CD8-positive, alpha-beta memory T cell (primary cell): ENCODE measurements at regions not wholly inside any gene's neighbourhood (a gene's known extent, or its start where the extent isn't known, plus 50 kb on each side); places are given as distances from the start of the nearest gene placed in this dataset.

Experiments
- CTCF ChIA-PET: fragments of 350-600 bp; sonication (Branson Sonifier 250); formaldehyde crosslinking; loops from one replicate; lab custom pipeline; 2021; ENCODE audit warnings: antibody characterized with exemption; lab: Charles Lee
- POLR2A ChIA-PET: fragments of 350-600 bp; sonication (Branson Sonifier 250); formaldehyde crosslinking; loops from one replicate; lab custom pipeline; 2021; ENCODE audit warnings: antibody characterized with exemption; lab: Charles Lee
- DNase-seq, 5 donors: peaks; one replicate each; pipeline versions ENCODE4 v3.0.0 to v3.0.0-alpha.2; 2020 to 2022; ENCODE audit warnings: mixed read lengths in 1 of 5
- H3K27ac ChIP-seq: one replicate; pipeline ENCODE4 v1.7.0; 2013; ENCODE audit warnings: low read depth, mild to moderate bottlenecking, low read length, moderate library complexity
- H3K27me3 ChIP-seq: 2 replicates; pipeline ENCODE4 v1.7.0; 2013; ENCODE audit warnings: low read length, mild to moderate bottlenecking; ENCODE audit not compliant: insufficient read depth, poor library complexity, severe bottlenecking
- H3K36me3 ChIP-seq: 2 replicates; pipeline ENCODE4 v1.7.0; 2013; ENCODE audit warnings: mild to moderate bottlenecking, low read length, moderate library complexity; ENCODE audit not compliant: insufficient read depth
- H3K4me1 ChIP-seq: 2 replicates; pipeline ENCODE4 v1.7.0; 2013; ENCODE audit warnings: mild to moderate bottlenecking, low read length, moderate library complexity; ENCODE audit not compliant: insufficient read depth
- H3K4me3 ChIP-seq: 2 replicates; pipeline ENCODE4 v1.7.0; 2013; ENCODE audit warnings: mild to moderate bottlenecking, low read length
- H3K9me3 ChIP-seq: 2 replicates; pipeline ENCODE4 v1.7.0; 2013; ENCODE audit warnings: mild to moderate bottlenecking, low read length
- H3K27ac Mint-ChIP-seq, 8 donors: one replicate each; pipeline ENCODE4 v1.8.0; 2020 to 2021; ENCODE audit warnings: mixed read lengths in 8 of 8, mild to moderate bottlenecking in 6 of 8, inconsistent platforms in 3 of 8, moderate library complexity in 3 of 8
- H3K27me3 Mint-ChIP-seq, 2 donors: one replicate each; pipeline ENCODE4 v1.8.0; 2020 to 2021; ENCODE audit warnings: mixed read lengths in 2 of 2, mild to moderate bottlenecking in 1 of 2, moderate library complexity in 1 of 2
- H3K36me3 Mint-ChIP-seq, 3 donors: one replicate each; pipeline ENCODE4 v1.8.0; 2020 to 2021; ENCODE audit warnings: mixed read lengths in 3 of 3, inconsistent platforms in 1 of 3, mild to moderate bottlenecking in 1 of 3
- H3K4me1 Mint-ChIP-seq, 3 donors: one replicate each; pipeline ENCODE4 v1.8.0; 2020 to 2021; ENCODE audit warnings: mixed read lengths in 3 of 3, inconsistent platforms in 1 of 3, mild to moderate bottlenecking in 1 of 3
- H3K4me3 Mint-ChIP-seq, 7 donors: one replicate each; pipeline ENCODE4 v1.8.0; 2020 to 2021; ENCODE audit warnings: mixed read lengths in 7 of 7, mild to moderate bottlenecking in 6 of 7, moderate library complexity in 4 of 7, inconsistent platforms in 2 of 7
- H3K9me3 Mint-ChIP-seq, 5 donors: one replicate each; pipeline ENCODE4 v1.8.0; 2020 to 2022; ENCODE audit warnings: mixed read lengths in 5 of 5, mild to moderate bottlenecking in 3 of 5, moderate library complexity in 2 of 5, inconsistent platforms in 1 of 5

DNA sequence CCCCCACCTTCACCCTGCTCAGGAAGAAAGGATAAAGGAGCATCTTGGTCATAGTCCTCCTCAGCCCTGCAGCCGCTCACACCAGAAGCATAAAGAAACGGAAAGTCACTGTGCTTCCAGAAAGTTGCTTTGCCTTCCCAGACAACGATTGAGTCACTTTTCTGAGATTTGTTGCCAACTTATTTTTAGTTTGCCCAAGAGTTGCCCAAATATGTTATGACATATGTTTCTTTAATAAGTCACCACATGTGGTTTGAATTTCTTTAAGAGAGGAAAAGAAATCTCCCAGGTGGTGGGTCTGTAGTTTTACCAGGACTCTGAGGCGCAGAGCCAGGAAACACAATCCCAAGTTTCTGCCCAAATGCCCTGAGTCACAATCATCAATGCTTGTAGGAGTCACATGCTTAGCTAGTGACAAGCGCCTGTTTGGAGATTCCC is 63.4 kb upstream of the LRCH1 start:
- Histone ChIP-seq H3K27me3 (no peaks in the 10 kb centered on the region), H3K27ac (no peak overlapping the region), H3K9me3 (peaks cover 6% of the 10 kb centered on the region), H3K4me1 (no peaks in the 10 kb centered on the region), H3K4me3 (no peak overlapping the region), H3K36me3 (no peaks in the 10 kb centered on the region)
- Mint-ChIP-seq H3K36me3 (peaks cover 0 to 6% (median 0%) of the 10 kb centered on the region in 3 donors), H3K4me3 (no peak overlapping the region), H3K27ac (no peak overlapping the region), H3K9me3 (peaks cover 6 to 19% (median 15%) of the 10 kb centered on the region in 5 donors), H3K27me3 (peaks cover 12 to 15% of the 10 kb centered on the region in 2 donors), H3K4me1 (no peaks in the 10 kb centered on the region)
- ChIA-PET POLR2A (no interaction called here), CTCF (interaction anchor here (1.7 kb wide), 1 partner anchor 231 kb away, joined by 6 read pairs; no protein-coding TSS in a partner anchor)
- DNase-seq, result no peak

DNA sequence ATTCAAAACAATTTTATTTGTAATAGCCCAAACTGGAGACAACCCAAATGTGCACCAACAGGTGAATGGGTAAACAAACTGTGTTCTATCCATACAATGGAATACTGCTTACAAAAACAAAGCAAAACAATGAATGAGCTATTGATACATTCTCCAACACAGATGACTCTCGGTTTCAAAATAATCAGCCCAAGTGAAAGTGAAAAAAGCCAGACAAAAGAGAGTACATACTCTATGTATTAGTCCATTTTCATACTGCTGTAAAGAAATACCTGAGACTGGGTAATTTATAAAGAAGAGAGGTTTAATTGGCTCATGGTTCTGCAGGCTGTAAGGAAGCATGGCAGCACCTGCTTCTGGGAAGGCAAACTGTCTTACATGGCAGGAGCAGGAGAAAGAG is 65.2 kb upstream of the LRCH1 start:
- Mint-ChIP-seq H3K27me3 (peaks cover 14 to 15% of the 10 kb centered on the region in 2 donors), H3K4me1 (no peaks in the 10 kb centered on the region), H3K27ac (no peak overlapping the region), H3K4me3 (no peak overlapping the region), H3K9me3 (peaks cover 12 to 34% (median 28%) of the 10 kb centered on the region in 5 donors), H3K36me3 (peaks cover 0 to 9% (median 0%) of the 10 kb centered on the region in 3 donors)
- ChIA-PET CTCF (no interaction called here), POLR2A (no interaction called here)
- Histone ChIP-seq H3K27ac (no peak overlapping the region), H3K4me1 (no peaks in the 10 kb centered on the region), H3K36me3 (no peaks in the 10 kb centered on the region), H3K9me3 (peaks cover 20% of the 10 kb centered on the region), H3K4me3 (no peak overlapping the region), H3K27me3 (no peaks in the 10 kb centered on the region)
- no peak for DNase-seq

DNA sequence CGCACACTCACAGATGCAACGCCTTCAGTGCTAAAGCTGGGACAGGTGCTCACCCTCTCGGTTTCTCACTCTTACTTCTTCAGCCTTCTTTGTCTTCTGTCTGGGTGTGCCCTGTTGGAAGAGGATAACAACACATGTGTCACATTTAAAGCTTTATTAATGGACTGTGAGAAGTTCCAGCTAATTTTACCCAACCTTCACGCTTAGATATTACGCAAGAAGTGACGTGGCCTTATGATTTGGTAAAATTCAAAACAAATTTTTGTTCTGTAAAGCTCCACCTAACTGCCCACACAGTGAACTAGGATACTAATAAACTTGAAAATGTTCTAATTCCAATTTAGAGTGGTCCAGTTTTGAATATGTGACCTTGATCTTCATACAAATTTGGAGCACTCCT is 66.7 kb upstream of the LRCH1 start:
- H3K4me1 Mint-ChIP-seq, result no peaks in the 10 kb centered on the region

DNA sequence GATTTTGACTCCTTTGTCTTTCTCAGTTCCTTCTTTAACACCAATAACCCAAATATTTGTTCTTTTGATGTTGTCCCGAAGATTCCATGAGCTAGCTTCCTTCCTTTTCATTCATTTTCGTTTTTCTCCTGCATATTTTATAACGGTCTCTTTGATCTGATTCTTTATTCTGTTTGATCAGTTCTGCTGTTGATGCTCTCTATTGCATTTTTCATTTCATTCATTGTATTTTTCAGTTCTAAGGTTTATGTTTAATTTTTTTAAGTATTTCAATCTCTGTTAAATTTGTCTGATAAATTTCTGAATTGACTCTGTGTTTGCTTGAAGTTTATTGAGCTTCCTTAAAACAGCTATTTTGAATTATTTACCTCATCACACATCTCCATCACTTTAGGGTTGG is 68.4 kb upstream of the LRCH1 start:
- Histone ChIP-seq H3K4me1 (no peaks in the 10 kb centered on the region), H3K4me3 (no peak overlapping the region), H3K9me3 (peaks cover 20% of the 10 kb centered on the region), H3K36me3 (no peaks in the 10 kb centered on the region), H3K27me3 (no peaks in the 10 kb centered on the region), H3K27ac (no peak overlapping the region)
- ChIA-PET POLR2A (no interaction called here), CTCF (no interaction called here)
- Mint-ChIP-seq H3K9me3 (peaks cover 12 to 39% (median 29%) of the 10 kb centered on the region in 5 donors), H3K4me3 (no peak overlapping the region), H3K27me3 (peaks cover 8 to 16% of the 10 kb centered on the region in 2 donors), H3K36me3 (peaks cover 0 to 9% (median 0%) of the 10 kb centered on the region in 3 donors), H3K27ac (no peak overlapping the region), H3K4me1 (no peaks in the 10 kb centered on the region)
- DNase-seq, result no peak

More for the DNA sequence above, 66.7 kb upstream of the LRCH1 start:
- no peak overlapping the region for H3K4me3 Mint-ChIP-seq
- Histone ChIP-seq H3K4me1 (no peaks in the 10 kb centered on the region), H3K36me3 (no peaks in the 10 kb centered on the region), H3K9me3 (peaks cover 20% of the 10 kb centered on the region), H3K27ac (no peak overlapping the region), H3K27me3 (no peaks in the 10 kb centered on the region), H3K4me3 (no peak overlapping the region)
- ChIA-PET CTCF (no interaction called here), POLR2A (no interaction called here)
- H3K9me3 Mint-ChIP-seq, result peaks cover 12 to 39% (median 29%) of the 10 kb centered on the region in 5 donors
- peaks cover 0 to 9% (median 0%) of the 10 kb centered on the region in 3 donors for H3K36me3 Mint-ChIP-seq
- no peak overlapping the region for H3K27ac Mint-ChIP-seq
- H3K27me3 Mint-ChIP-seq, result peaks cover 8 to 15% of the 10 kb centered on the region in 2 donors
- no peak for DNase-seq

DNA sequence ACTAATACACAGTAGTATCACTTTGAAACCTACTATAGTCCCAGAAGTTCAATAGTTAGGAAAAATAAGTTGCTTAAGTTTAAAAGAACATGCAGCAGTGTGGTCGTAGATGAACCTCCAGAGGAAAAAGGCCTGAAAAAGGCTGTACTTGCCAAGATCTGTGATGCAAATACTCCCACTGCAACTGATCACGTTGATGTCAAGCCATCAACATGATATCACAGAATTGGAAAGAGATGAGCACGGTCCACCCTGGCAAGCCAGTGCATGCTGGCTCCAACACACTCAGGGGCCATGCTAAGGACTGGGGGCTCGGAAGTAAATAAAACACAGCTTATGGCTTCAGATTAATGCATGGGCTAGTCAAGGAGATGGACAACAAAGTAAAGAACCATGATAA is 71.8 kb upstream of the LRCH1 start:
- Histone ChIP-seq H3K4me1 (no peaks in the 10 kb centered on the region), H3K27ac (no peak overlapping the region), H3K9me3 (peaks cover 20% of the 10 kb centered on the region), H3K4me3 (no peak overlapping the region), H3K36me3 (no peaks in the 10 kb centered on the region), H3K27me3 (no peaks in the 10 kb centered on the region)
- Mint-ChIP-seq H3K4me1 (no peaks in the 10 kb centered on the region), H3K36me3 (peaks cover 0 to 4% (median 0%) of the 10 kb centered on the region in 3 donors), H3K9me3 (peaks cover 12 to 32% (median 24%) of the 10 kb centered on the region in 5 donors), H3K27ac (no peak overlapping the region), H3K27me3 (peaks cover 2 to 15% of the 10 kb centered on the region in 2 donors), H3K4me3 (no peak overlapping the region)
- DNase-seq, result no peak
- ChIA-PET CTCF (no interaction called here), POLR2A (no interaction called here)

DNA sequence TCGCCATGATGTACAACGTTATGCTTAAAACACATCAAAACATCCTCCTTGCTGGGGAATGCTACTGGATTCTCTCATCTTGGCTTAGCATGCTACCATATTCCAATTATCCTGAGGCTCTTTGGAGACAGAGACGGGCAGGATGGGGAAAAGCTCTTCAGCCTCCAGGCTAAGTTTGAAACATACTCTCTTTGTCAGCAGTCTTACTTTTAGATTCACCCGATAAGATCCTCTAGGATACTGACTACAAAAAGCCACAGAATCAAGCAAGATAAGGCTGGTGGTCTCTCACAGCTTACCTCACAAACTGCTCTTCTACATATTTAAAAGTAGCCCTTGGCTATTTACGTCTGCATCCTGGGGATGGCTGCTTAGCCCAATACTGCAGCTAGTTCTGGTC is 72.8 kb upstream of the LRCH1 start:
- no peak overlapping the region for H3K4me3 ChIP-seq
- H3K27me3 ChIP-seq, result no peaks in the 10 kb centered on the region
- peaks cover 19% of the 10 kb centered on the region for H3K9me3 ChIP-seq
- Mint-ChIP-seq H3K27ac (no peak overlapping the region), H3K4me3 (no peak overlapping the region), H3K36me3 (peaks cover 0 to 4% (median 0%) of the 10 kb centered on the region in 3 donors), H3K27me3 (peaks cover 2 to 15% of the 10 kb centered on the region in 2 donors), H3K4me1 (no peaks in the 10 kb centered on the region), H3K9me3 (peaks cover 10 to 24% (median 18%) of the 10 kb centered on the region in 5 donors)
- no peaks in the 10 kb centered on the region for H3K36me3 ChIP-seq
- POLR2A ChIA-PET, result no interaction called here
- no peaks in the 10 kb centered on the region for H3K4me1 ChIP-seq
- DNase-seq, result no peak
- CTCF ChIA-PET, result no interaction called here
- no peak overlapping the region for H3K27ac ChIP-seq

DNA sequence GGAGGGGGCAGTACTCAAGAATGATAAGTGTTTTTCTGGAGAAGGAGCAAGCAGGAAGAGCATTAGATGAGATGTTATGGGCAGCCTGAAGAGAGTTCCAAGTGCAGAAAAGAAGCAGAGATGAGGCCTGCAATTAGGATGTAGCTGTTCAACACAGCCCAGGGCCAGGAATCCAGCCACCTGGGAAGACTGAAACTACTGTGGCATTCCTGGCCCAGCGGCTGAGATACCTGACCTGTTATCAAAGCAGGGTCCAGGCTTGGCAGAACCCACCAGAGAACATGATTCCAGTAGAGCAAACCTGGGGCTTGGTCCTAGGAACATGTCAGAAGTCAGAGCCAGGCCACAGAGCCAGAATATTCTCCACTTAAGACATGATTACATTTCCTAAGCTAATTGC is 73.3 kb upstream of the LRCH1 start:
- POLR2A ChIA-PET, result no interaction called here
- CTCF ChIA-PET, result no interaction called here

DNA sequence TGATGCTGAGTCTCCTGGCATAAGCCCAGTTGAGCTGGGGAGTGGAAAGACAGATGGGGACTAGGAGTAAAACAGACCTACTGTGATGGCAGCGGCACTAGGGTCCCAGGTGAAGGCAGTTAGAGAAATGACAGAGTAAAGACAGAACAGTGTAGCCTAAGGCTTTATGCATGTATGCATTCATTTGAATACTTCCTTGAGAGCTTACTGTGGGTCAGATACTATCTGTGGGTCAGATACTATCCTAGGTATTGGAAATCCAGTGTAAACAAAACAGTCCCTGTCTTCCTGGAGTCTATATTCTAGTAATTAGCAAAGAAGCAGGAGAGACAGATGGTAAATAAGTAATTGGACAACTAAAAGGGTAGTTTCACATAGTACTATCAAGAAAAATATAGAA is 73.7 kb upstream of the LRCH1 start:
- no peaks in the 10 kb centered on the region for H3K4me1 Mint-ChIP-seq
- H3K9me3 Mint-ChIP-seq, result peaks cover 3 to 17% (median 12%) of the 10 kb centered on the region in 5 donors
- peaks cover 2 to 15% of the 10 kb centered on the region in 2 donors for H3K27me3 Mint-ChIP-seq
- no peak overlapping the region for H3K4me3 Mint-ChIP-seq
- CTCF ChIA-PET, result no interaction called here
- no peak overlapping the region for H3K27ac Mint-ChIP-seq
- H3K36me3 Mint-ChIP-seq, result no peaks in the 10 kb centered on the region
- Histone ChIP-seq H3K36me3 (no peaks in the 10 kb centered on the region), H3K4me3 (no peak overlapping the region), H3K27ac (no peak overlapping the region), H3K9me3 (peaks cover 11% of the 10 kb centered on the region), H3K27me3 (no peaks in the 10 kb centered on the region), H3K4me1 (no peaks in the 10 kb centered on the region)
- DNase-seq, result no peak
- POLR2A ChIA-PET, result no interaction called here

More for the DNA sequence above, 73.3 kb upstream of the LRCH1 start:
- no peak overlapping the region for H3K4me3 Mint-ChIP-seq
- peaks cover 15% of the 10 kb centered on the region for H3K9me3 ChIP-seq
- no peak for DNase-seq
- peaks cover 7 to 21% (median 15%) of the 10 kb centered on the region in 5 donors for H3K9me3 Mint-ChIP-seq
- peaks cover 2 to 15% of the 10 kb centered on the region in 2 donors for H3K27me3 Mint-ChIP-seq
- no peak overlapping the region for H3K27ac ChIP-seq
- H3K4me1 ChIP-seq, result no peaks in the 10 kb centered on the region
- H3K36me3 ChIP-seq, result no peaks in the 10 kb centered on the region
- H3K27me3 ChIP-seq, result no peaks in the 10 kb centered on the region
- H3K27ac Mint-ChIP-seq, result no peak overlapping the region
- H3K4me3 ChIP-seq, result no peak overlapping the region
- no peaks in the 10 kb centered on the region for H3K4me1 Mint-ChIP-seq
- H3K36me3 Mint-ChIP-seq, result peaks cover 0 to 4% (median 0%) of the 10 kb centered on the region in 3 donors
